ENCODE measurements at regions not wholly inside any gene's neighbourhood (a gene's known extent, or its start where the extent isn't known, plus 50 kb on each side); places are given as distances from the start of the nearest gene placed in this dataset.

DNA sequence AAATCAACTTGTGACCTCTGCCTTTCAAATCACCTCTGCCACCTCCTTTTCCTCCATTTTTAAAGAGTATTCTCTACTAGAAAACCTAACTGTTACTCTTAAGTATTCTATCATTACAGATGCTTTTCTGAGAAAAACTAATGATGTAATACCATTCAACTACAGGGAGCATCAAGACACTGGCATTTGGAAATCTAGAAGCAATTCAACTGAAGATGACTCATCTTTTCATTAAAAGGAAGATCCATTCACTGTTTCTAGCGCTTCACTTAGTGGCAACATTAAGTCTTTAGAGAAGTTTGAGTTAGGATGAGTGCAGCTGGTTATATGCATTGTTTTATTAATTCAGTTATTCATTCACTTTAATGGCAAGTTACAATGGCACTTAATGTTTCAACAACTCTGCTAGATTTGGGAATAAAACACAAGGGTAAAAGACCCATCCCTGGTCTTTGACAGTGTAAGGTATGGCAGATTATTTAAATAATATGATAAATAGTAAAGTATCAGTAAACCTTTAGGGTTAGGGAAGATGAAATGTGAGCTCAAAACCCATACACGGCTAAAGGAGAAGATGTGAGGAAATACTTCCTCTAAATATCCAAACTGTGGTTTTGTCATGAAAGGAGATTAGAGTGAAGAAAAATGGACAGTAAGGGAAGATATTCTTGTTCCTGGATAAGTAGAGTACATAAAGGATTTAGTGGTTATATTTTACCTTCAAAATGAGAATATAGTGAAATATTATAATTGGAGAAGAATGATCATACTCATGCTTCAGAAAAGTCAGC, 61.7 kb downstream of the KCNJ2 start:
- ChIA-PET POLR2A (ENCODE audit: unreplicated experiment) (no interaction called here), CTCF (no interaction called here)
- Histone ChIP-seq H3K9me2 (replicated peaks; ENCODE audit: low read length) (0 out of 2 replicates have a peak, but pooled peaks cover 3% of the 10 kb centered on the region), H3K9me3 (ENCODE audit: low read length) (no peaks in the 10 kb centered on the region), H2AFZ (ENCODE audit: low read length) (no peak overlapping the region), H3K4me1 (ENCODE audit: insufficient read depth, low read length) (no peaks in the 10 kb centered on the region), H3K4me3 (ENCODE audit: low read length) (no peak overlapping the region), H4K20me1 (ENCODE audit: low read length) (no peaks in the 10 kb centered on the region), H3F3A (ENCODE audit: low read length, unreplicated experiment) (no peaks in the 10 kb centered on the region), H3K36me3 (ENCODE audit: low read depth, low read length) (no peaks in the 10 kb centered on the region), H3K79me2 (ENCODE audit: low read length) (no peaks in the 10 kb centered on the region), H3K9ac (ENCODE audit: low read length) (no peak overlapping the region), H3K27me3 (ENCODE audit: low read length) (peaks cover 20% of the 10 kb centered on the region), H3K4me2 (ENCODE audit: low read length) (no peak overlapping the region), H3K27ac (ENCODE audit: low read length) (no peak overlapping the region)
- TF ChIP-seq EZH2 (IDR thresholded peaks at IDR 0.05; ENCODE audit: low read length, unreplicated experiment): no peak
- TF ChIP-seq EZH2phosphoT487 (IDR thresholded peaks at IDR 0.05; ENCODE audit: borderline replicate concordance, low read length): no peak
- TF ChIP-seq, protein P1, sequence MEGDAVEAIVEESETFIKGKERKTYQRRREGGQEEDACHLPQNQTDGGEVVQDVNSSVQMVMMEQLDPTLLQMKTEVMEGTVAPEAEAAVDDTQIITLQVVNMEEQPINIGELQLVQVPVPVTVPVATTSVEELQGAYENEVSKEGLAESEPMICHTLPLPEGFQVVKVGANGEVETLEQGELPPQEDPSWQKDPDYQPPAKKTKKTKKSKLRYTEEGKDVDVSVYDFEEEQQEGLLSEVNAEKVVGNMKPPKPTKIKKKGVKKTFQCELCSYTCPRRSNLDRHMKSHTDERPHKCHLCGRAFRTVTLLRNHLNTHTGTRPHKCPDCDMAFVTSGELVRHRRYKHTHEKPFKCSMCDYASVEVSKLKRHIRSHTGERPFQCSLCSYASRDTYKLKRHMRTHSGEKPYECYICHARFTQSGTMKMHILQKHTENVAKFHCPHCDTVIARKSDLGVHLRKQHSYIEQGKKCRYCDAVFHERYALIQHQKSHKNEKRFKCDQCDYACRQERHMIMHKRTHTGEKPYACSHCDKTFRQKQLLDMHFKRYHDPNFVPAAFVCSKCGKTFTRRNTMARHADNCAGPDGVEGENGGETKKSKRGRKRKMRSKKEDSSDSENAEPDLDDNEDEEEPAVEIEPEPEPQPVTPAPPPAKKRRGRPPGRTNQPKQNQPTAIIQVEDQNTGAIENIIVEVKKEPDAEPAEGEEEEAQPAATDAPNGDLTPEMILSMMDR (conservative IDR thresholded peaks at IDR 0.05; ENCODE audit: low read depth, low read length): no peak
- intact Hi-C loops (cut with micrococcal nuclease): no loop called here
- DNase-seq (no peak), ATAC-seq (no peak)
- BruUV-seq (replicated peaks): no TSS peak

DNA sequence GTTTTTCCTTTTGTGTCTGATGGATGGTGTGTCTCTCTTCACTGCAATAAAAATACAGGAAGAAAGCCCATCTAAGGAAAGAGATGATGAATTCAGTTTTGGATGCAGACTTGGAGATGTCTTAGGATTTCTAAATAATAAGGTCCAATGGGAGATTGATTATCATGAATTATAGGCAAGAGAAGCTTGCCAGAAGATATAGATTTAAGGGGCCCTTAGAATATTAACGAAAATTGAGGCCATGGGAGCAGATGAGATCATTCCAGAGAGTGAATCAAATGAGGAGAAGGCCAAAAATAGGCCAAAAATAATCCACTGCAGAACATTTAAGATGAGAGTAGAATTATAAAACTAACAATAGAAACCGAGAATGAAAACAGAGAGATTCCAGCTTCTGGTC, 63.1 kb downstream of the KCNJ2 start:
- Histone ChIP-seq H3K9me2 (replicated peaks; ENCODE audit: low read length) (0 out of 2 replicates have a peak, but pooled peaks cover 3% of the 10 kb centered on the region), H3K9me3 (ENCODE audit: low read length) (no peaks in the 10 kb centered on the region), H3K4me1 (ENCODE audit: insufficient read depth, low read length) (no peaks in the 10 kb centered on the region), H3K36me3 (ENCODE audit: low read depth, low read length) (no peaks in the 10 kb centered on the region), H3K27me3 (ENCODE audit: low read length) (peaks cover 16% of the 10 kb centered on the region), H2AFZ (ENCODE audit: low read length) (no peak overlapping the region), H3K4me2 (ENCODE audit: low read length) (no peak overlapping the region), H3K9ac (ENCODE audit: low read length) (no peak overlapping the region), H3F3A (ENCODE audit: low read length, unreplicated experiment) (no peaks in the 10 kb centered on the region), H3K4me3 (ENCODE audit: low read length) (no peak overlapping the region), H4K20me1 (ENCODE audit: low read length) (no peaks in the 10 kb centered on the region), H3K79me2 (ENCODE audit: low read length) (no peaks in the 10 kb centered on the region), H3K27ac (ENCODE audit: low read length) (no peak overlapping the region)
- no peak for TF ChIP-seq EZH2phosphoT487 (IDR thresholded peaks at IDR 0.05; ENCODE audit: borderline replicate concordance, low read length)
- TF ChIP-seq, protein P1 (conservative IDR thresholded peaks at IDR 0.05; ENCODE audit: low read depth, low read length): no peak
- TF ChIP-seq EZH2 (IDR thresholded peaks at IDR 0.05; ENCODE audit: low read length, unreplicated experiment): no peak
- DNase-seq: no peak
- intact Hi-C loops (cut with micrococcal nuclease): no loop called here
- no TSS peak for BruUV-seq (replicated peaks)
- no peak for ATAC-seq
- ChIA-PET CTCF (no interaction called here), POLR2A (ENCODE audit: unreplicated experiment) (no interaction called here)

DNA sequence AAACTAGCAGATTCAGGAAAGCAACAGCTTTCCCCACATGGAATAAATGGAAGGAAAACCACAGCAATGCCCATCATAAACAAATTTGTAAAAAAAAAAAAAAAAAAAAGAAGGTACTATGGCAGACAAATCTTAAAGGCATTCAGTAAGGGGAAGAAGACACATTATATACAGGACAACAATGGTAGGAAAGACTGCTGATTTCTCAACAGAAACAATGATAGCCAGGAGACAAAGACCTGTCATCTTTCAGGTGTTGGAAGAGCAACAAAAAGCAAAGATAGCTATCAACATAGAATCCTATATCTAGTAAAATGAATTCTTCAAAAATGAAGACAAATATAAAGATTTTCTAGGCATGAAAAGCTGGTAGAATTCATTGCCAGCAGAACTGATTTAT, 65.9 kb downstream of the KCNJ2 start:
- no peaks in the 10 kb centered on the region for H3K79me2 ChIP-seq (ENCODE audit: low read length)
- TF ChIP-seq EZH2 (IDR thresholded peaks at IDR 0.05; ENCODE audit: low read length, unreplicated experiment): no peak
- no peak for TF ChIP-seq EZH2phosphoT487 (IDR thresholded peaks at IDR 0.05; ENCODE audit: borderline replicate concordance, low read length)
- TF ChIP-seq, protein P1 (conservative IDR thresholded peaks at IDR 0.05; ENCODE audit: low read depth, low read length): no peak
- ATAC-seq (no peak), DNase-seq (no peak)
- peaks cover 4% of the 10 kb centered on the region for H3K27me3 ChIP-seq (ENCODE audit: low read length)
- H3K4me3 ChIP-seq (ENCODE audit: low read length): no peak overlapping the region
- no peak overlapping the region for H3K4me2 ChIP-seq (ENCODE audit: low read length)
- H3F3A ChIP-seq (ENCODE audit: low read length, unreplicated experiment): no peaks in the 10 kb centered on the region
- no peaks in the 10 kb centered on the region for H3K9me3 ChIP-seq (ENCODE audit: low read length)
- intact Hi-C loops (cut with micrococcal nuclease): no loop called here
- no TSS peak for BruUV-seq (replicated peaks)
- no peaks in the 10 kb centered on the region for H4K20me1 ChIP-seq (ENCODE audit: low read length)
- H3K9me2 ChIP-seq (replicated peaks; ENCODE audit: low read length): no peaks in the 10 kb centered on the region
- H3K36me3 ChIP-seq (ENCODE audit: low read depth, low read length): no peaks in the 10 kb centered on the region
- no peak overlapping the region for H3K9ac ChIP-seq (ENCODE audit: low read length)
- POLR2A ChIA-PET (ENCODE audit: unreplicated experiment): no interaction called here
- H3K27ac ChIP-seq (ENCODE audit: low read length): no peak overlapping the region
- H2AFZ ChIP-seq (ENCODE audit: low read length): no peak overlapping the region
- CTCF ChIA-PET: no interaction called here
- no peaks in the 10 kb centered on the region for H3K4me1 ChIP-seq (ENCODE audit: insufficient read depth, low read length)
